ENCODE measurements at regions not wholly inside any gene's neighbourhood (a gene's known extent, or its start where the extent isn't known, plus 50 kb on each side); places are given as distances from the start of the nearest gene placed in this dataset.
A peak's percentile ranks its signal among the peaks of the same experiment; 100 is the strongest.

GRCh38 chr3:168883145-168883544 lies 780.4 kb downstream of the MECOM start:
- DNase-seq (ENCODE audit: low read depth), result no peak
- H3K4me3 ChIP-seq (ENCODE audit: low read length), result no peak overlapping the region
- TF ChIP-seq CTCF (conservative IDR thresholded peaks at IDR 0.05; ENCODE audit: low read length), result no peak

- H3K4me3 ChIP-seq (ENCODE audit: low read length), result no peak overlapping the region
- DNase-seq (ENCODE audit: low read depth), result no peak
- no peak for TF ChIP-seq CTCF (conservative IDR thresholded peaks at IDR 0.05; ENCODE audit: low read length)
These were observed 781.7 kb downstream of the MECOM start for GRCh38 chr3:168881804-168882203.

- DNase-seq (ENCODE audit: low read depth), result peak; percentile 4
- TF ChIP-seq CTCF (conservative IDR thresholded peaks at IDR 0.05; ENCODE audit: low read length), result no peak
- H3K4me3 ChIP-seq (ENCODE audit: low read length), result no peak overlapping the region
These were observed 782.9 kb upstream of the GOLIM4 start for GRCh38 chr3:168878655-168879054.

GRCh38 chr3:168877899-168878298 lies 782.2 kb upstream of the GOLIM4 start:
- no peak for DNase-seq (ENCODE audit: low read depth)
- no peak for TF ChIP-seq CTCF (conservative IDR thresholded peaks at IDR 0.05; ENCODE audit: low read length)
- H3K4me3 ChIP-seq (ENCODE audit: low read length), result no peak overlapping the region

- no peak overlapping the region for H3K4me3 ChIP-seq (ENCODE audit: low read length)
- no peak for DNase-seq (ENCODE audit: low read depth)
- no peak for TF ChIP-seq CTCF (conservative IDR thresholded peaks at IDR 0.05; ENCODE audit: low read length)
These were observed 780.8 kb upstream of the GOLIM4 start for GRCh38 chr3:168876346-168877035.

GRCh38 chr3:168872826-168873225 lies 777.1 kb upstream of the GOLIM4 start:
- no peak for DNase-seq (ENCODE audit: low read depth)
- no peak overlapping the region for H3K4me3 ChIP-seq (ENCODE audit: low read length)
- TF ChIP-seq CTCF (conservative IDR thresholded peaks at IDR 0.05; ENCODE audit: low read length), result no peak

GRCh38 chr3:168870892-168871291 lies 775.2 kb upstream of the GOLIM4 start:
- no peak overlapping the region for H3K4me3 ChIP-seq (ENCODE audit: low read length)
- DNase-seq (ENCODE audit: low read depth), result no peak
- TF ChIP-seq CTCF (conservative IDR thresholded peaks at IDR 0.05; ENCODE audit: low read length), result no peak
